NCI-H2196 (cell line): ENCODE measurements at regions not wholly inside any gene's neighbourhood (a gene's known extent, or its start where the extent isn't known, plus 50 kb on each side); places are given as distances from the start of the nearest gene placed in this dataset.

Experiments
- DNase-seq: peaks from one replicate; lab custom pipeline; 2025; ENCODE audit not compliant: unreplicated experiment; lab: John Stamatoyannopoulos, UW

DNA sequence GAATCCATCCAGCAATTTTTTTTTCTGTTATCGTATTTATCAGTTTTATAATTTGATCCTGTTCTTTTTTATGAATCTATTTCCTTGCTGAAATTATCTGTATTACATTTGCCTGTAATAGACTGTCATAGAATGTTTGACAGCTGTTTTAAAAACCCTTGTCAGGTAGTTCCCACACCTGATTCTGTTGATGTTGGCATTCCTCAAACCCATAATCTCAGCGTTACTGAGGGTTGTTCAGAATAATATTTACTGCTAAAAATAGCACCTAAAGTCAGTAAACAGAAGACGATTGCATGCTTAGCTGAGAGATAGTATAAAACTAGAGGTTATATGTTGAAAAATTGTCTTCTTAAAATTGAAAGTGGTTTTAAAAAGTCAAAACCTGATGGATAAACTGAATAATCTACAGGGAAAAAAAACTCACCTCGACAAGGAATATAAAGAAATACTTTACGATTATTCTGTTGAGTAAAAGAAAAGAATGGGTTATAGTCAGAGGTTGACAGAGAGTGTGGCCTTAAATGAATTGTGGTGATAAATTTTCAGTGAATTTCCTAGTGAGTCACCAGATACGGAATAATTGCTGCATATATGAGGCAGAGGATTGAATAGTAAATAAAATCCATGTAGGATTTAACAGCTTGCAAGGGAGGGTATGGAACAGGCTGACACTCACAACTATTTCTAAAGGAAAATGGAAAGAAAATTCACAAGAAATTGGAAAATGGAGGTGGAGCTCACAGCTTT, 824.1 kb upstream of the IGFBP3 start:
- no peak for DNase-seq

GRCh38 chr7:46742601-46743000, 821.5 kb upstream of the IGFBP3 start:
- DNase-seq, result no peak

- no peak for DNase-seq
Measured at GRCh38 chr7:46741938-46742540, 821.0 kb upstream of the IGFBP3 start.

DNA sequence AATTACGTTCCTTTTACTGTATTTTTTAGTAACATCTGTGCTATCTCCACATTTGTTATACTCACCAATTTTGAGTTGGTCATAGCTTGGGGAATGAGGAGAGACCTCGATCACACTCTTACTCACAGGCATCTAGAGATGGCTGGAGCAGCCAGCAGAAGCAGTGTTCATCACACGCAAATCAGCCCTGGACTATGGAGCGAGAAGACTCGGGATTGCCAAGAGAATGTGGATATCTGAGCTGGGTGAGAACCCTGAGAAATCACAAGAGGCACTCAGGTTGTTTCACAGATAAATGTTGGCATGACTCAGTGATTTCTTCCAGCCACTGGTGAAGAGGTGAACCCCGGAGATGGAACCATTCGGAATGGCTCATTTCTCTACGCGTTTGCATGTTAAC, 820.1 kb upstream of the IGFBP3 start:
- no peak for DNase-seq

DNA sequence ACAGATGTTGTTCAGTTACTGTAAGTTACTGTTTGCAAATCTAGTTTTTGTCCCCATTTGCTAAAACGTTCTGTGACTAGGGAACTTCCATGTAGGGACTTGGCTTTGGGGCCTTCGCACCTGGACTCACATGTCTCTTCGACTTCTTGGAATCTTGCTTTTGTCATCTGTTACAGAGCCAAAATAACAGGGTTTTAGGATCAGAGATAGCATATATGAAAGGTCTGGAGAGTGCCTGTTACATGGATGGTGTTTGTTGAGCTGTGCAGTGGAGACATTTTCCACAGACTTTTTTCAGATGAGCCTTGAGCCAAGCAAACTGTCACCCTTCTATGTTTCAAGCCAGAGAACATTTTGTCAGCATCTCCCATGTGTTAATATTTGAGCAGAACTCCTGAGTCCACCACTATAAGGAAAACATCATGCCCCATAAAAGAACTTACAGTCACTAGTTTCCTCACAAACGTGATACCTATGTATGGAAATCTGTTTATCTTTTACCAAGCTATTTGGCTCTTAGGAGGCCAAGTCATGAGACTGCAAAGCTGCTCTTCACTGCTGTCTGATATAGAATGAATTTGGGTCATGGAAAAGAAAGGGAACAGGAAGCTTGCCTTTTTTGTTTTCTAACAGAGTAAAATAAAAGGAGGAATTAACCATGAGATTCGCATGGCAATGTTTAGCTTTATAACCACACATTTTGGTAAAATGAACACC, 818.6 kb upstream of the IGFBP3 start:
- no peak for DNase-seq

GRCh38 chr7:46738796-46739195, 817.7 kb upstream of the IGFBP3 start:
- no peak for DNase-seq

GRCh38 chr7:46738165-46738564, 817.1 kb upstream of the IGFBP3 start:
- DNase-seq, result no peak

GRCh38 chr7:46725838-46726237, 804.8 kb upstream of the IGFBP3 start:
- DNase-seq, result no peak

GRCh38 chr7:46725136-46725535, 804.1 kb upstream of the IGFBP3 start:
- no peak for DNase-seq

GRCh38 chr7:46723742-46724141, 802.7 kb upstream of the IGFBP3 start:
- no peak for DNase-seq

- no peak for DNase-seq
Measured at GRCh38 chr7:46723003-46723402, 801.9 kb upstream of the IGFBP3 start.

DNA sequence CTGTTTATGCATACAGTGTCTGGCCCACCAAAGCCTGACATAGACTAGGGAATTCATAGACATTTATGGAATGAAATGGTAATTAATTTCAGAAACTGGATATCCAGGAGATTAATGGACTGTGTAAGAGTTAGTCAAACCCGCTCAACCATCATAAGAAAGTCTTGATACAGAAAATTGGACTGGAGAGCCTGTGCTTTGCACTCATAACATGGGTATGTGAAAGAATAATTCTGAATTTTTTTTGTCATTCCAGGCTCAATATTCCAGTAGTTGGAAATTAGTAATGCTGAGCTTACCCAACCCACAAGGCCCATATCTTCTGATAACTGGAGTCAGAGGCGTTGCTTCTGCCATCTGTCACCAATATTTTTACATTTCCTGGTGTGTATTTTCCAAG, 799.7 kb upstream of the IGFBP3 start:
- DNase-seq, result no peak

DNA sequence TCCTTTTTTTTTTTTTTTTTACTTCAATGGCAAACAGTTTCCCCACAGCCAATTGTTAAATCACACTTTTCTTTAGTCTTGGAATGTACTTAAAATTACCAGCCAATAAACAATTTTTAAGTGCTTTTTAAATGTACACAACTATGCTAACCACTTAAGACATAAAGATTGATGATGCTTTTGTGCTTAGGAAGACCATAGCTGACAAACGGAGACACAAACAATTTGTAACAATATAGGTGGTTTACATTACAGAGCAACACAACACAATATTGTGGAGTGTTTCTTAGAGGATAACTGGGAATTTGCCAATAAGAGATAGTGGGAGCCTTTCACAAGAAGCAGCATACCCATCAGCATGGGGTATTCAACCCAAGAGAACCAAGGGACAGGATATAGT, 798.5 kb upstream of the IGFBP3 start:
- DNase-seq, result no peak

- no peak for DNase-seq
Measured at GRCh38 chr7:46716926-46717325, 795.9 kb upstream of the IGFBP3 start.

DNA sequence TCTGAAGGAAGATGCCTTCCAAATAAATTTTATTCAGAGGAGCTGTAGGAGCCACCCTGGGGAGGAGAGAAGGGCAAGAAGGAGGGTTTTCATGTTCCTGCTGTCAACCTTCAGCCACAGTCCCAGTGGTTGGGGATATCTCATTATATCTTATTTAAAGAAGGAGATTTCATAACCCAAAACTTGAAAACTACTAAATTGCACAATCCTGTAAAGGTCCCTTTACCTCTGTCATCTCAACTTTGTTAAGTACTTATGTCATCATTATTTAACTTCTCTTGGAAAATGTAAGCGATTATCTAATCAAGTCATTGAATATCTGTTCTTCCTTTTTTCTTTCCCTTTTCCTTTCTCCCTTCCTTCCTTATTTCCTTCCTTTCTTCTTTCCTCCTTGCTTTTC, 794.5 kb upstream of the IGFBP3 start:
- DNase-seq, result no peak

DNA sequence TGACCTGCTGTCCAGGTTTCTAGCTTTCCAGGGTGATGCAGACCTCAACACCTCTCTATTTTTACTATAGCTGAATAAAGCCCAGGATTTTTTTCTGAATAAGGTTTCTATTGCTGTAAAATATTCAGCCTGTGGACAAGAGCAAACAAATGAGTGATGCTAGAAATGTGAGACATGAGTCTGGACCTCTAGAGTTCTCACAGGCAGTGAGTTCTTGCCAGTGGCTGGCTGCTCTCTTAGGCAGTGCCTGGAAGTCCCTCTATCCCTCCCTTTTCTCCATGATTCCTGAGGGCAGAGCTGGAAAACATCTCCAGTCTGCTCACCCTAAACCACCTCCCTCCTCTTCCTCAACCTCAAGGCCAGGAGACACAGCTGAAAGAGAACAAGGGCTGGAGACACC, 793.8 kb upstream of the IGFBP3 start:
- no peak for DNase-seq

DNA sequence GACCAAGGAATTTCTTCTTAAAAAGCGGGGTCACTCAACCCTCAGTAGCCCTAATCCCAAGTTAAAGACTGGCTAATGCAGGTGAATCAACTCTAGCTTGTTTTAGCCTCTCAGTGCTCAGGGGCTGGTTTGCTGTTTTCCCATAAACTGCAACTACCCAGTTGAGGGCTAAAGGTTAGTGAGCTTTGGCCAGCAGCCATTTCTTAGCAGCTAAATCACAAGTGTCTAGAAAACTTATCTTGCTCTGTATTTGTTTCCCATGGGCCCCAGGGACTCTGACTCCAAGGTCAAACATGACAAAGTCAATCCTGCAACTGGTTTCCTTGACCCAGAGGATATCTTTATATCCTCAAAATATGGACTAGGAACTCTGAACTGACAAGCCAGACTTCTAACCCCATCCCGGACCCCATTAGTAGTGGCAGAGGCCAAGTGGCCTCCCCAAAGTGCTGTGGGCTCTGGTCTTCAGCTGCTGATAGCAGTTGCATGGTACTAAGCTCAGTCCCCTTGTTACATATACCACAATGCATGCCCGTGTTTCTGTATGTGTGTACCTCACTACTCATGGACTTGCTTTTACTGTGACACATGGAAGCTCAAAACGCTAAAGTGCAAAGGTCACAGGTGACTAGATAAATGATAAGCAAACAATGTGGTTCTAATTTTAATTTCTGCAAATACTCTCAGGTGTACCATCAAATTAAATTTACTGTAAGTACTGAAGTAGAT, 793.0 kb upstream of the IGFBP3 start:
- DNase-seq, result no peak

DNA sequence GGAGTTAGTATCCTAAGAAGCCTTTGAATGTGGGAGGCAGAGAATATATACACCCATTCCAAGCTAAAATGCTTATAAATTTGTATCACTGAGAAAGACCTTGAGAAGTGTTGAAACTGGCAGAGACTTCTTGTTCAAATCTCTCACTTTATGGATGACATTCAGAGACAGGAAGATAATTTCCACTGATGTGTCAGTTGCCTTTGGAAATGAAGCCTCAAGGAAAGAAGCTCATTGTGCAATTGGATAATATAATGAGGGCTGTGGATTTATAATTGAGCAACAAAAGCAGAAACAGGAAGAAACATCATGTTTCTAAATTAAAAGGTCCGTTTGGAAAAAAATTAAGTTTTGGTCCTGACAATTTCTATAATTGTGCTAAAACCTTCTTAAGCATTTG, 789.9 kb upstream of the IGFBP3 start:
- no peak for DNase-seq

DNA sequence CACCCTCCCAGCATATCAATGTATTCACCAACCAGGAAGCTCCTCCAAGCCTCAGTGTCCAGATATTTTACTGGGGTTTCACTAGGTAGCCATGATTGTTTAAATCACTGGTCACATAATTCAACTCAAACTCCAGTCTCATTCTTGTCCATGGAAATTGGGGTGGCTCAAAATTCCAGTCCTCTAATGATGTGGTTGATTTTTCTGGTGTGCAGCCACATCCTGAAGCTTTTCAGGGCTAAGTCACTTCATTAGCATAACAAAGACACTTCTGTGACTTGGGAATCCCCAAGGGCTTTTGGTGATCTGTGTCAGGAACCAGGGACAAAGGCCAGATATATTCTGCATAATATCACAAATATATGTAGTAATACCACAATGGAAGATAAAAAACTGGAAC, 786.9 kb upstream of the IGFBP3 start:
- DNase-seq, result no peak

- no peak for DNase-seq
Measured at GRCh38 chr7:46705386-46706255, 784.5 kb upstream of the IGFBP3 start.

DNA sequence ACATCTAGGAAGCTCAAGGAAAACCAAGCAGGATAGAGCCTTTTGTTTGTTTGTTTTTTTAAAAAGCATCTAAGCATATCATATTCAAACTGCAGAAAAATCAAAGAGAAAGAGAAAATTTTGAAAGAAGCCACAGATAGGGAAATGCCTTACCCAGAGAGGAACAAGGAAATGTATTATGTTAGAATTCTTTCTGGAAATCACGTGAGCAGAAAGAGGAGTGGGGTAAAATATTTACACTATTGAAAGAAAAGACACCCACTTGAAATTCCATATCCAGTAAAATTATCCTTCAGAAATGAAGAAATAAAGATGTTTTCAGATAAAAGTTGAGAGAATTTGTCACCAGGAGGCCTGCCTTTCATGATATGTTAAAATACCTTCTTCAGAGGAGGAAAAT, 775.7 kb upstream of the IGFBP3 start:
- DNase-seq, result no peak
